MM.1S (cell line): ENCODE measurements at regions not wholly inside any gene's neighbourhood (a gene's known extent, or its start where the extent isn't known, plus 50 kb on each side); places are given as distances from the start of the nearest gene placed in this dataset.

Experiments
- DNase-seq: peaks from one replicate; pipeline ENCODE4 v3.0.0-alpha.2; 2015
- H2AFZ ChIP-seq: fragments of 300-600 bp; sonication (generic); 2 replicates; pipeline ENCODE4 v1.6.0; 2016; ENCODE audit warnings: antibody characterized with exemption, low read length
- H3F3A ChIP-seq: fragments of 300-600 bp; sonication (generic); 2 replicates; pipeline ENCODE4 v1.6.1; 2016; ENCODE audit warnings: mild to moderate bottlenecking, antibody characterized with exemption, low read length, moderate library complexity, mixed read lengths; ENCODE audit not compliant: insufficient read depth
- H3K27ac ChIP-seq: fragments of 300-600 bp; sonication (generic); 2 replicates; pipeline ENCODE4 v1.5.1; 2016; ENCODE audit warnings: mild to moderate bottlenecking, low read length
- H3K27me3 ChIP-seq: fragments of 300-600 bp; sonication (generic); replicated peaks from 2 replicates; pipeline ENCODE4 v1.6.0; 2016; ENCODE audit warnings: low read length; ENCODE audit not compliant: insufficient read depth
- H3K36me3 ChIP-seq: fragments of 300-600 bp; sonication (generic); replicated peaks from 2 replicates; pipeline ENCODE4 v1.6.1; 2016; ENCODE audit warnings: mild to moderate bottlenecking, low read length, mixed read lengths; ENCODE audit not compliant: insufficient read depth
- H3K4me1 ChIP-seq: fragments of 300-600 bp; sonication (generic); 2 replicates; pipeline ENCODE4 v1.6.1; 2016; ENCODE audit warnings: low read length, mixed read lengths
- H3K4me2 ChIP-seq: fragments of 300-600 bp; sonication (generic); 2 replicates; pipeline ENCODE4 v1.6.0; 2016; ENCODE audit warnings: low read depth, low read length
- H3K4me3 ChIP-seq: fragments of 300-600 bp; sonication (generic); 2 replicates; pipeline ENCODE4 v1.5.1; 2016; ENCODE audit warnings: low read length, mixed read lengths
- H3K79me2 ChIP-seq: fragments of 300-600 bp; sonication (generic); 2 replicates; pipeline ENCODE4 v1.6.1; 2016; ENCODE audit warnings: mixed run types, low read length, mixed read lengths
- H3K9ac ChIP-seq: fragments of 300-600 bp; sonication (generic); 2 replicates; pipeline ENCODE4 v1.6.1; 2016; ENCODE audit warnings: low read length, mixed read lengths
- H3K9me2 ChIP-seq: fragments of 300-600 bp; sonication (generic); replicated peaks from 2 replicates; pipeline ENCODE4 v1.6.1; 2016; ENCODE audit warnings: mild to moderate bottlenecking, low read length, mixed read lengths; ENCODE audit not compliant: insufficient read depth
- H3K9me3 ChIP-seq: fragments of 300-600 bp; sonication (generic); replicated peaks from 2 replicates; pipeline ENCODE4 v1.6.1; 2016; ENCODE audit warnings: mild to moderate bottlenecking, low read length, mixed read lengths; ENCODE audit not compliant: insufficient read depth
- H4K20me1 ChIP-seq: fragments of 300-600 bp; sonication (generic); 2 replicates; pipeline ENCODE4 v1.6.1; 2016; ENCODE audit warnings: mild to moderate bottlenecking, low read length, moderate library complexity, mixed read lengths; ENCODE audit not compliant: insufficient read depth
- CTCF ChIP-seq: fragments of 300-600 bp; sonication (generic); IDR thresholded peaks from 2 replicates; pipeline ENCODE4 v1.5.1; 2016; ENCODE audit warnings: antibody characterized with exemption, low read length, mixed read lengths
- EZH2 ChIP-seq: fragments of 300-600 bp; sonication (generic); optimal IDR thresholded peaks from 2 replicates; pipeline ENCODE3; 2017; ENCODE audit warnings: low read depth, mild to moderate bottlenecking, antibody characterized with exemption, low read length, mixed read lengths
- EZH2phosphoT487 ChIP-seq: fragments of 300-600 bp; sonication (generic); IDR thresholded peaks from 2 replicates; pipeline ENCODE4 v1.6.1; 2018; ENCODE audit warnings: antibody characterized with exemption, low read length

DNA sequence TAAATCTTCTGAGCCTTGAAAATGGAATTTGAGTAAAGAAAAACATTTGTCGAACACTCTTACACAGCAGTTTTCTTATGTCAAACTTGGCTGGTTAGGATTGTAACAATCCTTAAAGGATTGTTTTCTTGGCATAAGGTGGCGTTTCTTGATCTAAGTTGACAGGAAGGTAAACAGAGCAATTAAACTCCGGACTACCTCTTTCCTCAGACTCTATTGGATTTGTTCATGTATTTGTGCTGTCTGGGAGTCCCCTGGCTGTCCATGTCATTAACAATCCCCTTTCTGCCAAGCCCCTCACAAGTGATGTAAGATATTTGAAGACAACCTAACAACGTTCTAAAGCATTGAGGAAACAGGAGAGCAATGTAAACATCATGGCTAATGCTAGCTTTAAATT lies 222.5 kb upstream of the SNX19 start:
- H3K4me3 ChIP-seq: no peak overlapping the region
- no peaks in the 10 kb centered on the region for H3K27me3 ChIP-seq
- no peak overlapping the region for H3K27ac ChIP-seq
- H3K9ac ChIP-seq: no peak overlapping the region
- H3K4me1 ChIP-seq: no peaks in the 10 kb centered on the region
- no peak for DNase-seq
- no peaks in the 10 kb centered on the region for H4K20me1 ChIP-seq
- TF ChIP-seq EZH2phosphoT487: no peak
- no peak for TF ChIP-seq CTCF
- TF ChIP-seq EZH2: no peak
- no peak overlapping the region for H3K4me2 ChIP-seq
- no peaks in the 10 kb centered on the region for H3K9me3 ChIP-seq
- no peaks in the 10 kb centered on the region for H3F3A ChIP-seq
- H3K9me2 ChIP-seq: no peaks in the 10 kb centered on the region
- H3K79me2 ChIP-seq: no peaks in the 10 kb centered on the region
- no peaks in the 10 kb centered on the region for H3K36me3 ChIP-seq
- no peak overlapping the region for H2AFZ ChIP-seq

- H3K79me2 ChIP-seq: no peaks in the 10 kb centered on the region
These were observed 224.6 kb upstream of the NTM start for GRCh38 chr11:131145791-131146190.

GRCh38 chr11:131146827-131147490 lies 223.5 kb upstream of the NTM start:
- Histone ChIP-seq H3K4me1 (no peaks in the 10 kb centered on the region), H3F3A (no peaks in the 10 kb centered on the region), H2AFZ (no peak overlapping the region), H3K79me2 (no peaks in the 10 kb centered on the region), H3K4me3 (no peak overlapping the region), H3K36me3 (no peaks in the 10 kb centered on the region), H3K9me3 (no peaks in the 10 kb centered on the region), H3K27me3 (no peaks in the 10 kb centered on the region), H3K9ac (no peak overlapping the region), H3K4me2 (no peak overlapping the region), H4K20me1 (no peaks in the 10 kb centered on the region), H3K27ac (no peak overlapping the region), H3K9me2 (no peaks in the 10 kb centered on the region)
- no peak for TF ChIP-seq EZH2
- TF ChIP-seq CTCF: no peak
- TF ChIP-seq EZH2phosphoT487: no peak
- DNase-seq: no peak

More at GRCh38 chr11:131145791-131146190, 224.6 kb upstream of the NTM start:
- Histone ChIP-seq H3F3A (no peaks in the 10 kb centered on the region), H3K9me2 (no peaks in the 10 kb centered on the region), H3K4me1 (no peaks in the 10 kb centered on the region), H2AFZ (no peak overlapping the region), H3K27me3 (no peaks in the 10 kb centered on the region), H3K27ac (no peak overlapping the region), H3K9me3 (no peaks in the 10 kb centered on the region), H3K36me3 (no peaks in the 10 kb centered on the region), H4K20me1 (no peaks in the 10 kb centered on the region), H3K4me2 (no peak overlapping the region), H3K9ac (no peak overlapping the region), H3K4me3 (no peak overlapping the region)
- no peak for DNase-seq
- TF ChIP-seq CTCF: no peak
- TF ChIP-seq EZH2phosphoT487: no peak
- no peak for TF ChIP-seq EZH2
